GM19328 (cell line): ENCODE measurements at regions not wholly inside any gene's neighbourhood (a gene's known extent, or its start where the extent isn't known, plus 50 kb on each side); places are given as distances from the start of the nearest gene placed in this dataset.

Experiments
- ATAC-seq: cut with Tn5 transposase; IDR thresholded peaks from one replicate; pipeline ENCODE4 v1.9.1; 2021; ENCODE audit warnings: mild to moderate bottlenecking, moderate library complexity; ENCODE audit not compliant: unreplicated experiment

- ATAC-seq, result no peak
Observed at GRCh38 chr9:17963498-17963897, 384.6 kb downstream of the SH3GL2 start.

- no peak for ATAC-seq
Observed at GRCh38 chr9:17967731-17968130, 388.9 kb downstream of the SH3GL2 start.

GRCh38 chr9:17969232-17969631 is 390.4 kb downstream of the SH3GL2 start:
- no peak for ATAC-seq

- ATAC-seq, result no peak
Observed at GRCh38 chr9:17970277-17970676, 391.4 kb downstream of the SH3GL2 start.

- no peak for ATAC-seq
Observed at GRCh38 chr9:17978773-17979172, 399.9 kb downstream of the SH3GL2 start.

GRCh38 chr9:17986595-17986994 is 407.7 kb downstream of the SH3GL2 start:
- no peak for ATAC-seq

- ATAC-seq, result no peak
Observed at GRCh38 chr9:17987189-17987588, 408.3 kb downstream of the SH3GL2 start.

GRCh38 chr9:17988489-17988888 is 409.6 kb downstream of the SH3GL2 start:
- ATAC-seq, result no peak

GRCh38 chr9:17990602-17991001 is 411.7 kb downstream of the SH3GL2 start:
- no peak for ATAC-seq

- ATAC-seq, result no peak
Observed at GRCh38 chr9:17993024-17993423, 414.2 kb downstream of the SH3GL2 start.

GRCh38 chr9:17994695-17995425 is 416.0 kb downstream of the SH3GL2 start:
- no peak for ATAC-seq

GRCh38 chr9:17996728-17997127 is 417.9 kb downstream of the SH3GL2 start:
- ATAC-seq, result no peak

- no peak for ATAC-seq
Observed at GRCh38 chr9:18002718-18003438, 424.0 kb downstream of the SH3GL2 start.

- no peak for ATAC-seq
Observed at GRCh38 chr9:18006591-18006990, 427.7 kb downstream of the SH3GL2 start.

- ATAC-seq, result no peak
Observed at GRCh38 chr9:18007621-18008020, 428.8 kb downstream of the SH3GL2 start.

- ATAC-seq, result no peak
Observed at GRCh38 chr9:18009902-18010301, 431.0 kb downstream of the SH3GL2 start.

GRCh38 chr9:18010492-18010891 is 431.6 kb downstream of the SH3GL2 start:
- no peak for ATAC-seq

GRCh38 chr9:18012170-18012569 is 433.3 kb downstream of the SH3GL2 start:
- no peak for ATAC-seq

GRCh38 chr9:18014556-18014955 is 435.7 kb downstream of the SH3GL2 start:
- no peak for ATAC-seq

GRCh38 chr9:18015116-18015515 is 436.2 kb downstream of the SH3GL2 start:
- ATAC-seq, result no peak

GRCh38 chr9:18017136-18017535 is 438.3 kb downstream of the SH3GL2 start:
- no peak for ATAC-seq

GRCh38 chr9:18018221-18018620 is 439.4 kb downstream of the SH3GL2 start:
- no peak for ATAC-seq
